Keratinocyte (primary cell): ENCODE measurements at regions not wholly inside any gene's neighbourhood (a gene's known extent, or its start where the extent isn't known, plus 50 kb on each side); places are given as distances from the start of the nearest gene placed in this dataset.

Source experiments
- DNase-seq: peaks from one replicate; pipeline ENCODE4 v3.0.0-alpha.2; 2011; ENCODE audit warnings: low read depth, missing footprints, low spot score
- FAIRE-seq: peaks from 2 replicates; lab custom pipeline; 2011; peaks lifted over from hg19 to GRCh38; lab: Jason Lieb, UNC
- H2AFZ ChIP-seq: 2 replicates; pipeline ENCODE4 v1.6.0; 2012; ENCODE audit warnings: low read length, control low read depth, inconsistent platforms; ENCODE audit not compliant: control insufficient read depth
- H3K27ac ChIP-seq: 2 replicates; pipeline ENCODE4 v1.5.1; 2011; ENCODE audit warnings: low read length; ENCODE audit not compliant: control insufficient read depth, insufficient read depth
- H3K27me3 ChIP-seq: 3 replicates; pipeline ENCODE4 v1.6.0; 2011; ENCODE audit warnings: low read length; ENCODE audit not compliant: control insufficient read depth, insufficient read depth; ENCODE audit errors: extremely low read depth
- H3K36me3 ChIP-seq, 2 experiments: 2 replicates in 1 of 2; 3 replicates in 1 of 2; pipeline ENCODE4 v1.5.1; 2011; ENCODE audit warnings: low read length in 2 of 2, mild to moderate bottlenecking in 1 of 2; ENCODE audit not compliant: control insufficient read depth in 2 of 2, insufficient read depth in 2 of 2; ENCODE audit errors: extremely low read depth in 1 of 2
- H3K4me1 ChIP-seq: 3 replicates; pipeline ENCODE4 v1.5.1; 2011; ENCODE audit warnings: low read length; ENCODE audit not compliant: control insufficient read depth, insufficient read depth; ENCODE audit errors: extremely low read depth
- H3K4me2 ChIP-seq: 3 replicates; pipeline ENCODE4 v1.6.0; 2011; ENCODE audit warnings: low read depth, low read length; ENCODE audit not compliant: control insufficient read depth, insufficient read depth; ENCODE audit errors: extremely low read depth
- H3K4me3 ChIP-seq, 3 experiments: fragments of 200-600 bp in 1 of 3; sonication (generic) in 1 of 3; 2 replicates in 2 of 3; 3 replicates in 1 of 3; pipeline ENCODE4 v1.5.1; 2011 to 2016; ENCODE audit warnings: low read length in 3 of 3, mild to moderate bottlenecking in 3 of 3, control low read depth in 2 of 3, inconsistent platforms in 1 of 3, low read depth in 1 of 3, mixed read lengths in 1 of 3, mixed run types in 1 of 3, moderate library complexity in 1 of 3; ENCODE audit not compliant: control insufficient read depth in 2 of 3, insufficient read depth in 2 of 3; ENCODE audit errors: extremely low read depth in 1 of 3
- H3K79me2 ChIP-seq: 2 replicates; pipeline ENCODE4 v1.6.0; 2012; ENCODE audit warnings: low read length; ENCODE audit not compliant: control insufficient read depth, insufficient read depth
- H3K9ac ChIP-seq: 3 replicates; pipeline ENCODE4 v1.6.0; 2011; ENCODE audit warnings: low read length; ENCODE audit not compliant: control insufficient read depth, insufficient read depth; ENCODE audit errors: extremely low read depth
- H3K9me1 ChIP-seq: 3 replicates; pipeline ENCODE4 v1.6.0; 2011; ENCODE audit warnings: low read length; ENCODE audit not compliant: control insufficient read depth, insufficient read depth; ENCODE audit errors: extremely low read depth
- H3K9me3 ChIP-seq: 2 replicates; pipeline ENCODE4 v1.5.1; 2012; ENCODE audit warnings: low read depth, low read length; ENCODE audit not compliant: control insufficient read depth
- H4K20me1 ChIP-seq: 3 replicates; pipeline ENCODE4 v1.6.0; 2011; ENCODE audit warnings: low read length; ENCODE audit not compliant: control insufficient read depth, insufficient read depth; ENCODE audit errors: extremely low read depth
- EZH2 ChIP-seq: IDR thresholded peaks from one replicate; pipeline ENCODE4 v1.6.1; 2012; ENCODE audit warnings: inconsistent platforms, mild to moderate bottlenecking, low read length, moderate library complexity
- dilution Hi-C: fragments of 300-500 bp; cut with MboI; formaldehyde crosslinking; loops from one replicate; pipeline ENCODE4 v1.7.0; 2020; ENCODE audit warnings: low sequenced_read_pairs; ENCODE audit not compliant: extremely low pct_ligation_motif_present
- TF ChIP-seq, protein P1 (sequence below), 3 experiments: IDR thresholded peaks in 1 of 3; conservative IDR thresholded peaks in 1 of 3; optimal IDR thresholded peaks in 1 of 3; 2 replicates in 2 of 3; 3 replicates in 1 of 3; pipeline versions ENCODE3 to v1.5.1; 2011; ENCODE audit warnings: low read length in 3 of 3, mild to moderate bottlenecking in 3 of 3, moderate library complexity in 2 of 3, control low read depth in 1 of 3, inconsistent platforms in 1 of 3; ENCODE audit not compliant: insufficient read depth in 2 of 3; ENCODE audit errors: extremely low read depth in 1 of 3

DNA sequence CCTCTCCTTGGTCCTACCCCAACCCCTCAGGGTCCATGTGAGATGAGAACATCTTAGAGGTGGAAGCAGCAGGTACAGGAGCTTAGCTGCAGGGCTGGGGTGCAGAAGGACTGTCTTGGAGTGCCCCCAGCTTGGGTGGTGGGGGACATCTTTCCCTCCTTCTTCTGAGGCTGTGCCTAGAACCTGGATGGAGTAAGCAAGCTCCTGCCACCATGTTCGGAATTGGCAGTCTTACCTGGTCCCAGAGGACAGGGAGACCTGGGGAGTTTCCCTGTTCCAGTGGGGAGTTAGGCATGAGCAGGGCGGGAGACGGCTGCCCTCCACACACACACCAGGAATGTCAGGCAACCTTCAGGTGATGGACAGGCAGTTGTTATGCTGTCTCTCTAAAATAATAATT is 131.0 kb upstream of the COPS8 start:
- H3K27ac ChIP-seq: no peak overlapping the region
- no peaks in the 10 kb centered on the region for H3K36me3 ChIP-seq
- no peaks in the 10 kb centered on the region for H3K9me1 ChIP-seq
- no peaks in the 10 kb centered on the region for H3K79me2 ChIP-seq
- dilution Hi-C loops: no loop called here
- no peak overlapping the region for H2AFZ ChIP-seq
- H3K4me1 ChIP-seq: no peaks in the 10 kb centered on the region
- no peaks in the 10 kb centered on the region for H3K9me3 ChIP-seq
- no peak overlapping the region for H3K4me2 ChIP-seq
- H4K20me1 ChIP-seq: no peaks in the 10 kb centered on the region
- no peak overlapping the region for H3K9ac ChIP-seq
- no peaks in the 10 kb centered on the region for H3K27me3 ChIP-seq
- H3K4me3 ChIP-seq: no peak overlapping the region
- FAIRE-seq (no peak), DNase-seq (no peak)
- TF ChIP-seq EZH2: no peak

DNA sequence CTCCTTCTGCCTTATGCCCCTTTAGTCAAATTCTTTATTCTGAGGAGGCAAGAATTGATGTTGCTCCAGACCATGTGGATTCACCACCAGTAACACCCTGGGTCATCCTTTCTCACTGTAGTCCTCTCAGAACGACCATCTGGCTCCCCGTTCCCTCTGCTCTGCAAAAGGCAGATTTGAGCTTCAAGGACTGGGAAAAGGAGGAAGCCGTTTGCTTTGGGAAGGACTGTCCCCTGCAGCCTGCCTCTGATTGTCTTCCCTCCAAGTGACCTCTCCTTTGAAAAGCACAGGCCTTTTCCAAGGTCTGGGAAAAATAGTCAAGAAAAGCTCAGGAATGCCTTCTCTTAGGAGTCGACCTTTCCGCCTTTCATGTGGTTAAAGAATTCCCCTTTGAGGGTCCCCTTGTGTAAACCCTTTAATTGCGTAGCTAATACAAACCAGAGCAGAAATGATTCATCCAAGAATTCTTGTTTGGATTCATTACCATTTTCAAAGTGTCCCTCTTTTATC is 130.1 kb upstream of the COPS8 start:
- Histone ChIP-seq H3K79me2 (no peaks in the 10 kb centered on the region), H2AFZ (no peak overlapping the region), H3K27ac (no peak overlapping the region), H3K27me3 (no peaks in the 10 kb centered on the region), H3K4me2 (no peak overlapping the region), H3K9me3 (no peaks in the 10 kb centered on the region), H4K20me1 (no peaks in the 10 kb centered on the region), H3K9ac (no peak overlapping the region), H3K36me3 (no peaks in the 10 kb centered on the region), H3K4me1 (no peaks in the 10 kb centered on the region), H3K4me3 (no peak overlapping the region), H3K9me1 (no peaks in the 10 kb centered on the region)
- DNase-seq: no peak
- dilution Hi-C loops: no loop called here
- FAIRE-seq: no peak
- TF ChIP-seq, protein P1, sequence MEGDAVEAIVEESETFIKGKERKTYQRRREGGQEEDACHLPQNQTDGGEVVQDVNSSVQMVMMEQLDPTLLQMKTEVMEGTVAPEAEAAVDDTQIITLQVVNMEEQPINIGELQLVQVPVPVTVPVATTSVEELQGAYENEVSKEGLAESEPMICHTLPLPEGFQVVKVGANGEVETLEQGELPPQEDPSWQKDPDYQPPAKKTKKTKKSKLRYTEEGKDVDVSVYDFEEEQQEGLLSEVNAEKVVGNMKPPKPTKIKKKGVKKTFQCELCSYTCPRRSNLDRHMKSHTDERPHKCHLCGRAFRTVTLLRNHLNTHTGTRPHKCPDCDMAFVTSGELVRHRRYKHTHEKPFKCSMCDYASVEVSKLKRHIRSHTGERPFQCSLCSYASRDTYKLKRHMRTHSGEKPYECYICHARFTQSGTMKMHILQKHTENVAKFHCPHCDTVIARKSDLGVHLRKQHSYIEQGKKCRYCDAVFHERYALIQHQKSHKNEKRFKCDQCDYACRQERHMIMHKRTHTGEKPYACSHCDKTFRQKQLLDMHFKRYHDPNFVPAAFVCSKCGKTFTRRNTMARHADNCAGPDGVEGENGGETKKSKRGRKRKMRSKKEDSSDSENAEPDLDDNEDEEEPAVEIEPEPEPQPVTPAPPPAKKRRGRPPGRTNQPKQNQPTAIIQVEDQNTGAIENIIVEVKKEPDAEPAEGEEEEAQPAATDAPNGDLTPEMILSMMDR (optimal IDR thresholded peaks at IDR 0.05 in 1 of 3, IDR thresholded peaks at IDR 0.05 in 1 of 3, conservative IDR thresholded peaks at IDR 0.05 in 1 of 3; ENCODE audit: extremely low read depth in 1 of 3, insufficient read depth in 2 of 3, low read length in 3 of 3): no peak
- TF ChIP-seq EZH2: no peak

DNA sequence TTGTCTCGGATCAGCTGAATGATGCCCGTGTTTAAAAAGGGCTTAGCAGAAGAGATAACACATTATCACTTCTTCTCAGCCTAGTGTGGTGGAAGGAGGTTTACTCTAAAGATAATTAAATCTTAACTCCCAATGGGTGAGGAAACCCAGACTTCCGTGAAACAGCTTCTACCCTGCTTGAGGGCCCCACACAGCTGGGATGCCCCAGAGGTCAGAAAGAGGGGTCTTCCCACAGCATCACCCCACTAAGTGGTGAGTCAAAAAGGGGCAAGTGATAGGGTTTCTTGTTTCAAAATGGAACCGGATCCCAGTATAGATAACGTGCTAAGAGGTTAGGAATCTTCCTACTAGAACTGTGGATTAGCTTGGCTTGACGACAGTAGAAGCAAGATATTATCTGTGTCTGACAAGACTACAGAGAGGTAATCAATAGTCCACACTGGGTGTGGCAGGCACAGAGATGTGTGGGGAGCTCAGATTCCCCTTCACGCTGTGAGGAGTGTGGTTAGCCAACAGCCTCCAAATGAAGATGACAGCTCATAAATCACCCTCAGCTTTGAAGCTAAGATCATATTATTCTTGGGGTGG is 129.6 kb upstream of the COPS8 start:
- no peak overlapping the region for H3K27ac ChIP-seq
- DNase-seq (no peak), FAIRE-seq (no peak)
- no peak overlapping the region for H2AFZ ChIP-seq
- no peak overlapping the region for H3K4me3 ChIP-seq
- no peaks in the 10 kb centered on the region for H3K9me3 ChIP-seq
- no peaks in the 10 kb centered on the region for H3K36me3 ChIP-seq
- no peak overlapping the region for H3K4me2 ChIP-seq
- no peak overlapping the region for H3K9ac ChIP-seq
- H3K79me2 ChIP-seq: no peaks in the 10 kb centered on the region
- no peaks in the 10 kb centered on the region for H3K27me3 ChIP-seq
- TF ChIP-seq EZH2: no peak
- TF ChIP-seq, protein P1 (optimal IDR thresholded peaks at IDR 0.05 in 1 of 3, IDR thresholded peaks at IDR 0.05 in 1 of 3, conservative IDR thresholded peaks at IDR 0.05 in 1 of 3; ENCODE audit: extremely low read depth in 1 of 3, insufficient read depth in 2 of 3, low read length in 3 of 3): no peak
- no peaks in the 10 kb centered on the region for H4K20me1 ChIP-seq
- dilution Hi-C loops: no loop called here
- no peaks in the 10 kb centered on the region for H3K4me1 ChIP-seq
- no peaks in the 10 kb centered on the region for H3K9me1 ChIP-seq
